NCI-H82 treated with DMSO at 0.1 percent for 48 hours (cell line): ENCODE measurements at regions not wholly inside any gene's neighbourhood (a gene's known extent, or its start where the extent isn't known, plus 50 kb on each side); places are given as distances from the start of the nearest gene placed in this dataset.
A peak's percentile ranks its signal among the peaks of the same experiment; 100 is the strongest.

ENCODE experiments used
- DNase-seq: peaks from one replicate; lab custom pipeline; 2025; ENCODE audit not compliant: unreplicated experiment; lab: John Stamatoyannopoulos, UW

GRCh38 chr10:28781296-28781695 is 104.0 kb downstream of the BAMBI start:
- no peak for DNase-seq

GRCh38 chr10:28783087-28783486 is 105.8 kb downstream of the BAMBI start:
- DNase-seq, result no peak

DNA sequence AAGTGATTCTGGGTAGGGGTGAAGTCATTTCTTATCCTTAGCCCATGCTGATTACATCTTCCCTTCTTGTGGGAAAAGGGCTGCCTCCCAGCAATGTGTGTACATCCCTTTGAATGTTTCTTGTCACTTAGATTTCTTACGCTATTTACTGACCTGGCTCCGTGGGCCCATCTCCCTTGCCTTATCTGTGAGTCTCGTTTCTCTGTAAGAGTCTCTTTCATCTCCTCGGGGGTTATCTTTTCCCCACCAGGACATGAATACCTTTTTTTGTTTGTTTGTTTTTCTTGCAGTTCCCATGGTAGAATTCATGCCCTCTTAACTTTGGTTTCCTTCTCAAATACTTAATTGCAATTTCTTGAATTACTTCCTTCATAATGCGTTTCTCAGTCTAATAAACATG is 107.7 kb downstream of the BAMBI start:
- no peak for DNase-seq

GRCh38 chr10:28788252-28788651 is 110.9 kb downstream of the BAMBI start:
- DNase-seq, result no peak

GRCh38 chr10:28788762-28789161 is 111.4 kb downstream of the BAMBI start:
- DNase-seq, result no peak

- no peak for DNase-seq
Observed at GRCh38 chr10:28790146-28790545, 112.8 kb downstream of the BAMBI start.

GRCh38 chr10:28793482-28793881 is 116.2 kb downstream of the BAMBI start:
- DNase-seq, result no peak

DNA sequence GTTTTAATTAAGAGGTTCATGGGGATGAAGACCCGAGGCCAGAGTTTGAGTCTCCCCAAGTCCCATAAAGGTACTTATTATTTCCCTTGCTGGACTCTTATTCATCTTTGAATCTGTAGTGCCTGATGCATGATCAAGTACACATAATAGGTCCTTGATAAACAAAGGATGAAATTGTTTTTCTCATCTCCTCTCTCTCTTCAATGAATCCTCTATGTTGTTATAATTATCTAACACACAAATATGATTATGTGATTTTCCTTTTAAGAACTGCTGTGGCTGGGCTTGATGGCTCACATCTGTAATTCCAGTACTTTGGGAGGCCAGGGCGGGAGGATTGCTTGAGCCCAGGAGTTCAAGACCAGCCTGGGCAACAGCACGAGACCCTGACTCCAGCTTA is 117.7 kb downstream of the BAMBI start:
- no peak for DNase-seq

- no peak for DNase-seq
Observed at GRCh38 chr10:28796606-28797512, 119.5 kb downstream of the BAMBI start.

- no peak for DNase-seq
Observed at GRCh38 chr10:28797904-28798371, 120.6 kb downstream of the BAMBI start.

GRCh38 chr10:28798428-28798955 is 121.2 kb downstream of the BAMBI start:
- DNase-seq, result no peak

DNA sequence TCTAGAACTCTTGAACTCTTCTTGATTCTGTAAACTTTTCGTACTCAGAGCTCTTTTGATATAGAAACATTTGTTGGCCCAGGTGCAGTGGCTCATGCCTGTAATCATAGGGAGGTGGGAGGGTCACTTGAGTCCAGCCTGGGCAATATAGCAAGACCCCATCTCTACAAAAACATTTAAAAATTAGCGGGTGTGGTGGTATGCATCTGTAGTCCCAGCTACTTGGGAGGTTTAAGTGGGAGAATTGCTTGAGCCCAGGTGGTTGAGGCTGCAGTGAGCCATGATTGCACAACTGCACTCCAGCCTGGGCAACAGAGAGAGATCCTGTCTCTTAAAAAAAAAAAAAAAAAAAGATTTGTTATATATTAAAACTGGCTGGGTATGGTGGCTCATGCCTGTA is 121.6 kb downstream of the BAMBI start:
- DNase-seq, result no peak

DNA sequence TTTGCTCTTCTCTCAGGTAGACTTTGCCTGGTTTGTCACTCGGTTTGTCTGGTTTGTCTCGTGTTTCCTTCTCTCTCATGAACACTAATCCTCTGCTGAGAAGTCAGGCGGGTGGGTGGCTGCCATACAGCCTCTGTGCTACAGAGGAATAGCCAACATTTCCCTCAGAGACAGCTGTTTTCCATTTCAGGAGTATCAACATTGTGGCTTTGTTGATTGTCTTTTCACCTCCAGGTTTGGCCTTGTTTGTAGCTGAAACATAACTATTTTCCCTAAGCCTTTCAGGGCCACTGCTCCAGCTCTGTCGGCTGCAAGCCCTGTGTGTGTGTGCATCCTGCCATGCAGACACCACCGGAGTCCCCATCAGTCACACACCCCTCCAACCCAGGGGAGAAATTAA is 122.8 kb downstream of the BAMBI start:
- no peak for DNase-seq

- DNase-seq, result no peak
Observed at GRCh38 chr10:28801247-28801646, 123.9 kb downstream of the BAMBI start.

- DNase-seq, result no peak
Observed at GRCh38 chr10:28801869-28802268, 124.5 kb downstream of the BAMBI start.

GRCh38 chr10:28805390-28805789 is 128.1 kb downstream of the BAMBI start:
- no peak for DNase-seq

GRCh38 chr10:28806488-28806941 is 129.2 kb downstream of the BAMBI start:
- DNase-seq, result no peak

DNA sequence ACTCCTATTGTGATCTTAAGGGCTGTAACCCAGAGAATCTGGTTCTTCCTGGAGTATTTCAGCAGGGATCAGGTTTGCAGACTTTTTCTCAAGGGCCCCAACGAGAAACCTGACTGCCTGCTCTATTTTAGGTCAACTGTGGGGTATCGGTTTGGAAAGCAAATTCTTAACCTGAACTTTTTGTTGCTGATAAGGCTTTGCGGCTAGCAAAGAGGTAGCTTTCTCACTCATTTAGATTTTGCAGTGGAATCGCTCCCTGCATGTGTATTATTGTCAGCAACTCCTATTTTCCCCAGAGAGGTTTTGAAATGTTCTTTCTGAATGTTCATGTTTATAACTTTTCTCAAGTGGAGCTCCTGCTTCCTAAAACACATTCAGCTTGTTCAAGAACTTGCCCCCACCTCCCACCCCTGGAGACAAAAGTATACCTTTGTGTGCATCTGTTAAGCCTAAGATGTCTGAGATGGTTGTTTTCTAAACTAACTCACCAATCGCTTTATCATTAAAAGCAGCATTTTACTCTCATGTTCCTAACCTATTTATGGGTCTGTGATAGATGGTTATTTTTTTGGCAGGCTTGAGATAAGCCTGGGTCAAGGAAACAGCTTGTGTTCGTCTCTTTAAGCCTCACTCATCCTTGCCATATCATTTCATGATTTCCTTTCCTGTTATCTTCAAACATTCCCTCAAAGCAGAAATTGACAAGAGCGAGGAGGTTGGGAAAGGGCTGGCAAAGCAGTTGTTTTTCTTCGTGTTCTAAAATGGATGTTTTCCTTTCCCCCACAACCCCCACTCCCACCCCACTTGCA is 129.8 kb downstream of the BAMBI start:
- DNase-seq, result no peak

DNA sequence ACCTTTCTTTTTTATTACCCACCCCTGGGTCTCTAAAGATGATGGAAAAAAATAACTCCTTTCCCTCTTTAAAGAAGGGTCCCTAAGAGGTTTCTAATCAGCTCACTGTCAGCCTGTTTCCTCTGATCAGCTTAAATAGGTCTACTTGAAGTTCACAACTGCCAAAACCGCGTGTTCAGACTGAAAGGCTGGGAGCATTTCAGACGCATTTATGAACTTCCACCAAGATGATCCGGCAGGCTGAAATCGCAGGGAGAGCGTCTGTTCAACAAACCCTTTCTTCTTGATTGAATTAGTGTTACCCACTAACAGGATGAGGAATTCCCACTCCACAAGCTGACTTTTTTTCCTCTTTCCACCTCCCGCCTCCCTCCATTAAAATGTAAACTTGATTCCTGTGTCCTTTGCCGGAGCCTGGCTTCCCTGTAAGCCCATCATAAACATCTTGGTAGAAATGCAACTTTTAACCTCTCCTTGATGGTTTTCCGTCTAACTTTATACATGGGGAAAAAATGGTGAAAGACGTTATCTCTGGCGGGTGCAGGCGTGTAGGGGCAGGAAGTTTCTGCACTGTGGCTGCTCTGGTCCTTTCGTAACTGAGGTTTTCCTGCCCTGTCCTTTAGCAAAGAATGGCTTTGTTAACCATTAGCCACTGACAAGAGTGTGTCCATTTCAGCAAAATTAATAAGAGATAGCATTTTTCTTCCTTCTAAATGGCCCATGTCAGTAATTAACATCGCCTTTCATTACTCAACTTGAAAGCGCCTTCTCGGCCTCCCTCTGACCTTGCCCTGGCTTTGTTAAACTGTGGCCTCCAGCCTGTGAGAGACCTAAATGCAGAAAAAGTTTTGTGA is 130.7 kb downstream of the BAMBI start:
- peak; percentile 68 for DNase-seq

- no peak for DNase-seq
Observed at GRCh38 chr10:28808693-28809092, 131.4 kb downstream of the BAMBI start.
